ENCODE measurements at regions not wholly inside any gene's neighbourhood (a gene's known extent, or its start where the extent isn't known, plus 50 kb on each side); places are given as distances from the start of the nearest gene placed in this dataset.

DNA sequence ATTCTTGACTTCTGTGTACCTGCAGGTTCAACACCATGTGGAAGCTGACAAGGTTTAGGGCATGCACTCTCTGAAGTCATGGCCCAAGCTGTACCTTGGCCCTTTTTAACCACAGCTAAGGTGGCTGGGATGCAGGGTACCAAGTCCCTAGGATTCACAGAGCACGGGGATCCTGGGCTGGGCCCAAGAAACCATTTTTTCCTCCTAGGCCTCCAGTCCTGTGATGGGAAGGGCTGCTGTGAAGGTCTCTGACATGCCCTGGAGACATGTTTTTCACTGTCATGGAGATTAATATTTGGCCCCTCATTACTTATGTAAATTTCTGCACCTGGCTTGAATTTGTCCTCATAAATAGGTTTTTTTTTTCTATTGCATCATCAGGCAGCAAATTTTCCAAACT lies 937.5 kb upstream of the ROBO1 start:
- Histone ChIP-seq H3K4me3 (ENCODE audit: low read length) (no peak overlapping the region), H3K36me3 (ENCODE audit: control insufficient read depth, low read depth, low read length) (no peaks in the 10 kb centered on the region), H3K9ac (ENCODE audit: low read length) (no peak overlapping the region), H3K27me3 (ENCODE audit: control insufficient read depth, insufficient read depth, low read length) (no peaks in the 10 kb centered on the region), H3K27ac (ENCODE audit: low read length) (no peak overlapping the region), H3K4me1 (ENCODE audit: control insufficient read depth, low read depth, low read length) (no peaks in the 10 kb centered on the region), H3K9me3 (ENCODE audit: control insufficient read depth, low read depth, low read length) (peaks cover 24% of the 10 kb centered on the region)

DNA sequence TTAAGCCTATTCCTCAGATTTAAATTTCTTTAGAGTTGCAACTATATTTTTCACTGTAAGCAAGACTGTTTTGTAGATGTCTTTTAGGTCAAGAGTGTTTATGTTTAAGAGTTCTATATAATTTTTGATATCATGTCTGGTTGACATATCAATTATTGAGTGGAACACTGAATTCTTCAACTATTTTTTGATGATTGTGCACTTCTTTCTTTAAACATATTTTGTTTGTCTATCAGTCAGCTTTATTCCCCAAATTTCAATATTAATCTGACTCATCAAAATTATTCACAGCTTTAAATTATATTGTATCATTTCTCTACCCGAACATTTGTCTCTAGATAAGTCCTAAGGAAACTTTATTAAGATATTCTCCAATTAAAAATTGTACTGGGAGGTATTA lies 933.6 kb upstream of the ROBO1 start:
- H3K4me1 ChIP-seq (ENCODE audit: control insufficient read depth, low read depth, low read length), result no peaks in the 10 kb centered on the region
- H3K9ac ChIP-seq (ENCODE audit: low read length), result no peak overlapping the region
- no peak overlapping the region for H3K4me3 ChIP-seq (ENCODE audit: low read length)
- H3K36me3 ChIP-seq (ENCODE audit: control insufficient read depth, low read depth, low read length), result no peaks in the 10 kb centered on the region
- H3K27ac ChIP-seq (ENCODE audit: low read length), result no peak overlapping the region
- peaks cover 16% of the 10 kb centered on the region for H3K9me3 ChIP-seq (ENCODE audit: control insufficient read depth, low read depth, low read length)
- H3K27me3 ChIP-seq (ENCODE audit: control insufficient read depth, insufficient read depth, low read length), result no peaks in the 10 kb centered on the region

DNA sequence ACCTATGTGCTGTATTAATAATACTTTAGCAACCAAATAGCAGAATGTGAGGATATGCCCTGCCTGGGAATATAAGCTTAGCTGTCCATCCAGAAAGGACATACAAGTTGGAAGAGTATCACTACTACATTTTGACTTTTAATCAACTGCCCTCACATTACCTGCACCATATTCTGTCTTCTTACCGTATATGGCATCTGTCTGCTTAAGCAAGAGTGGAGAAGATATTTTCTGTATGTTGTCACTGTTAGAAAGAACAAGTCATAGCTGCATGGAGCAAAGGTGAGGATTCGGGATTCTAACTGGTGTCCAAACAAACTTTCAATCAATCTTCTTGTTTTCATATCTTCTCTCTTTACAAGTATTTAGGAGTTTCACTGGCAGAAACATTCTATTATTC lies 929.5 kb upstream of the ROBO1 start:
- Histone ChIP-seq H3K4me3 (ENCODE audit: low read length) (no peak overlapping the region), H3K9me3 (ENCODE audit: control insufficient read depth, low read depth, low read length) (no peaks in the 10 kb centered on the region), H3K27me3 (ENCODE audit: control insufficient read depth, insufficient read depth, low read length) (no peaks in the 10 kb centered on the region), H3K27ac (ENCODE audit: low read length) (no peak overlapping the region), H3K4me1 (ENCODE audit: control insufficient read depth, low read depth, low read length) (no peaks in the 10 kb centered on the region), H3K9ac (ENCODE audit: low read length) (no peak overlapping the region), H3K36me3 (ENCODE audit: control insufficient read depth, low read depth, low read length) (no peaks in the 10 kb centered on the region)

DNA sequence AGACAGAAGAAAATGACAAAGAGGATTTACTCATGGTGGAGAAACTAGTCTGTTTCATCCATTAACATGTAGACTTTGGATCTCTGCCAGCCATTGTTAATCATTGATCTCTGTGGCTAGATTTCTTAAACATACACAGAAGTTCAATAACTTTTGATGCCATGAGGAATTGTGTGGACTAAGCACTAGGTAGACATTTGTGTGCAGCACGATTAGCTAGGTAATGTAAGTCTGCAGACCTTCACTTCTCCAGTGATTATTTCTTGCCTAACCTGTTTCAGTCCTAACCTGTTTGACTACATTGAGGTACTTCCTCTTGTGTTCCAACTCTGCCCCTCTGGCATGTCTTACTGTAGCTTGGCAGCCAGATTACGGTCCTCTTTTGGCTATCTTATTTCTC lies 928.5 kb upstream of the ROBO1 start:
- Histone ChIP-seq H3K9me3 (ENCODE audit: control insufficient read depth, low read depth, low read length) (no peaks in the 10 kb centered on the region), H3K9ac (ENCODE audit: low read length) (no peak overlapping the region), H3K27ac (ENCODE audit: low read length) (no peak overlapping the region), H3K4me1 (ENCODE audit: control insufficient read depth, low read depth, low read length) (no peaks in the 10 kb centered on the region), H3K27me3 (ENCODE audit: control insufficient read depth, insufficient read depth, low read length) (no peaks in the 10 kb centered on the region), H3K36me3 (ENCODE audit: control insufficient read depth, low read depth, low read length) (no peaks in the 10 kb centered on the region), H3K4me3 (ENCODE audit: low read length) (no peak overlapping the region)

DNA sequence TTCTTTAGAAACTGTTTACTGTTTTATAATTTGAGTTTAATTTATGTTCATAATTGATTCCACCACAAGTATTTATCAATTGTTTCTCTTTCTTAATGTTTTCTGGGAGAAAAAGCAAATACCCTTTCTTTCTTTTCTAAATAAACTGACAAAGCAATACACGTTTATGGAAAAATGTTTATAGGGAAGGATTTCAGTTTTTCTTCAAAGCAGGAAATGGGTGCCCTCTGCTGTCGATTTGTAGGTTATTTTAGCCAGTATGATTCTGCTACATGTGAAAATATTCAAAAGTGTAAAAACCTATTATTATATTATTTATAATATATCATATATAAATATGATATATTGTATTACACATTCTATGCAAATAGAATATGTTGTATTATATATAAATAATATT lies 921.0 kb upstream of the ROBO1 start:
- Histone ChIP-seq H3K27me3 (ENCODE audit: control insufficient read depth, insufficient read depth, low read length) (no peaks in the 10 kb centered on the region), H3K4me3 (ENCODE audit: low read length) (no peak overlapping the region), H3K36me3 (ENCODE audit: control insufficient read depth, low read depth, low read length) (no peaks in the 10 kb centered on the region), H3K27ac (ENCODE audit: low read length) (no peak overlapping the region), H3K9me3 (ENCODE audit: control insufficient read depth, low read depth, low read length) (no peaks in the 10 kb centered on the region), H3K9ac (ENCODE audit: low read length) (no peak overlapping the region), H3K4me1 (ENCODE audit: control insufficient read depth, low read depth, low read length) (no peaks in the 10 kb centered on the region)

DNA sequence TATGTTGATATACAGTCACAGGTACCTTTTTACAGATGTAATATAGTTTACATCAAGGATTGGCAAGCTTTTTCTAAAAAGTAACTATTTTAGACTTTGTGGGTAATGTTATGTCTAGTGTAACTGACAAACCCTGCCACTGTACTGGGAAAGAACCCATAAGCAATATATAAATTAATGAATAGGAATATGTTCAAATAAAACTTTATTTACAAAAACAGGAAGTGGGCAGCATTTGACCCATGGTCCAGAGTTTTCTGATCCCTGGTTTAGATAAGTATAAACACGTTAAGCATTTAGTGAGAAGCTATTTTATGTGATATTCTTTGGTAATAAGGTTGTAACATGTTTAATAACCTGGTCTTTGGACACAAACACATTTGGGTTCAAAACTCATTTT lies 915.2 kb upstream of the ROBO1 start:
- Histone ChIP-seq H3K9me3 (ENCODE audit: control insufficient read depth, low read depth, low read length) (no peaks in the 10 kb centered on the region), H3K36me3 (ENCODE audit: control insufficient read depth, low read depth, low read length) (no peaks in the 10 kb centered on the region), H3K4me3 (ENCODE audit: low read length) (no peak overlapping the region), H3K27me3 (ENCODE audit: control insufficient read depth, insufficient read depth, low read length) (no peaks in the 10 kb centered on the region), H3K9ac (ENCODE audit: low read length) (no peak overlapping the region), H3K4me1 (ENCODE audit: control insufficient read depth, low read depth, low read length) (no peaks in the 10 kb centered on the region), H3K27ac (ENCODE audit: low read length) (no peak overlapping the region)

DNA sequence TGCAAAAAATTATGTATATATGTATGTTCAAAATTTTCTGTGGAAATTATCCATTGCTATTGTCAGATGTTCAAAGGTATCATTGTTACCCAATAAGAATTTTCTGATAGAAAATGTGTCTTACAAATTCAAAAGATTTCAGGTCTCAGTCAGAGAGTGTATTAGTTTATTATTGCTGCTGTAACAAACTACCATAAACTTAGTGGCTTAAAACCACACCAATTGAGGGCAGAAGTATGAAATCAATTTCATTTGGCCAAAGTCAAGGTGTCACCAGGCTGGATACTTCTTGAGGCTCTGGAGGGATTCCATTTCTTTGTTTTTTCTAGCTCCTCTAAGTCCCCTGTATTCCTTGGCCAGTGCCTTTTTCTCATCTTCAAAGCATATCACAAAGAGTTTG lies 914.4 kb upstream of the ROBO1 start:
- H3K9me3 ChIP-seq (ENCODE audit: control insufficient read depth, low read depth, low read length), result no peaks in the 10 kb centered on the region
- H3K4me3 ChIP-seq (ENCODE audit: low read length), result no peak overlapping the region
- no peaks in the 10 kb centered on the region for H3K36me3 ChIP-seq (ENCODE audit: control insufficient read depth, low read depth, low read length)
- H3K4me1 ChIP-seq (ENCODE audit: control insufficient read depth, low read depth, low read length), result no peaks in the 10 kb centered on the region
- no peak overlapping the region for H3K9ac ChIP-seq (ENCODE audit: low read length)
- H3K27me3 ChIP-seq (ENCODE audit: control insufficient read depth, insufficient read depth, low read length), result no peaks in the 10 kb centered on the region
- H3K27ac ChIP-seq (ENCODE audit: low read length), result no peak overlapping the region

DNA sequence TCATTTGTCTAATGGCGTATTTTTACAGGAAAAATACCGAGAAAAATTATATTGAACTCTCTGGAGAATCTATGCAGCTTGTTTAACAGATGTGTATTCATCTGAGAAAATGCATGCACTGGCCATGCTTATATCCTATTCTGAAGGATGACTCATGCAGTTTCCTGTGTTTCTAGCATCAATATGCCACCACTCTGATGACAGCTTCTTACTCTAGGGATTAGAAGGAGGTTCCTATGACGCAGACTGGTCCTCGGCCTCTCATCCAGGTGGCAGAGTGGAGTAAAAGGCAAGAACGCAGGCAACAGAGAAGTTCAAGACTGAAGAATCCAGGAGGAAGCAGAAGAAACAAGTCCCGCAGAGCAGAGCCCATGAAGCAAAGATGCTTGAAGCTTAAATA lies 910.0 kb upstream of the ROBO1 start:
- no peaks in the 10 kb centered on the region for H3K9me3 ChIP-seq (ENCODE audit: control insufficient read depth, low read depth, low read length)
- no peaks in the 10 kb centered on the region for H3K27me3 ChIP-seq (ENCODE audit: control insufficient read depth, insufficient read depth, low read length)
- no peak overlapping the region for H3K9ac ChIP-seq (ENCODE audit: low read length)
- H3K36me3 ChIP-seq (ENCODE audit: control insufficient read depth, low read depth, low read length), result no peaks in the 10 kb centered on the region
- no peaks in the 10 kb centered on the region for H3K4me1 ChIP-seq (ENCODE audit: control insufficient read depth, low read depth, low read length)
- no peak overlapping the region for H3K27ac ChIP-seq (ENCODE audit: low read length)
- no peak overlapping the region for H3K4me3 ChIP-seq (ENCODE audit: low read length)

DNA sequence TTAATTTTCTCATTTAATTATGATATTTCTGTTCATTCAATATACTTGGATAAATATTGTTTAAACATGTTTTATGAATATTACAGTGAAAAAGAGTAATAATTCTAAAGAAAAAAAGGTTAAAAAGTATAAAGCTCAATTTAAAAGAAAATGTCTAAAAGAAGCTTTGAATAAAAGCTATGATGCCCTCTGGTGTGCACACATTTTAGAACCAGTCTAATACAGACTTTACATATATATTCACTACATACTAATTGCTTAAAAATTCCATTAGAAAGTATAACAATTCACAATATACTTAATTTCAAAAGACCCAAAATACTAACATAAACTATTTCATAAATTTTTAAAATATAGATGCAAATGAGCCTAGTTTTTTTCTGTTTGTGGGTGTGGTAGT lies 909.1 kb upstream of the ROBO1 start:
- no peaks in the 10 kb centered on the region for H3K9me3 ChIP-seq (ENCODE audit: control insufficient read depth, low read depth, low read length)
- no peak overlapping the region for H3K4me3 ChIP-seq (ENCODE audit: low read length)
- H3K36me3 ChIP-seq (ENCODE audit: control insufficient read depth, low read depth, low read length), result no peaks in the 10 kb centered on the region
- no peak overlapping the region for H3K27ac ChIP-seq (ENCODE audit: low read length)
- H3K4me1 ChIP-seq (ENCODE audit: control insufficient read depth, low read depth, low read length), result no peaks in the 10 kb centered on the region
- H3K27me3 ChIP-seq (ENCODE audit: control insufficient read depth, insufficient read depth, low read length), result no peaks in the 10 kb centered on the region
- no peak overlapping the region for H3K9ac ChIP-seq (ENCODE audit: low read length)

DNA sequence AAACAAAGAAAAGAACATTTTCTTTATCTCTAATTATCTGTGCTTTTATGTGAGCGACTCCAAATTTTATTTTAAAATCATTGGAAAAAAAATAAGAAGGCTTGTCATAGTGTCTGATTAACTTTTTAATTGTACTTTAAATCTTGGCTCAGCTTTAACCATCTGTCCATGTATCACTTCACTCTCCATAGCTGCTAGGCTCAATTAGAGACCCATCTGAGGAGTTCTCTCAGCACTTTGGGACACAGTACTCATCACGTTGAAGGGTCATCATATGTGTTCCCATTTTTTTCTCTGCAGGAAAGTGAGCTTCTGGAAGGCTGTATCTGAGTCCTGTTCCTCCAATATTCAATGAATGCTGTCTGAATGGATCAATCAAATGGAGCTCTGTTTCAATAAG lies 908.5 kb upstream of the ROBO1 start:
- Histone ChIP-seq H3K27ac (ENCODE audit: low read length) (no peak overlapping the region), H3K4me3 (ENCODE audit: low read length) (no peak overlapping the region), H3K36me3 (ENCODE audit: control insufficient read depth, low read depth, low read length) (no peaks in the 10 kb centered on the region), H3K9me3 (ENCODE audit: control insufficient read depth, low read depth, low read length) (no peaks in the 10 kb centered on the region), H3K4me1 (ENCODE audit: control insufficient read depth, low read depth, low read length) (no peaks in the 10 kb centered on the region), H3K27me3 (ENCODE audit: control insufficient read depth, insufficient read depth, low read length) (no peaks in the 10 kb centered on the region), H3K9ac (ENCODE audit: low read length) (no peak overlapping the region)

DNA sequence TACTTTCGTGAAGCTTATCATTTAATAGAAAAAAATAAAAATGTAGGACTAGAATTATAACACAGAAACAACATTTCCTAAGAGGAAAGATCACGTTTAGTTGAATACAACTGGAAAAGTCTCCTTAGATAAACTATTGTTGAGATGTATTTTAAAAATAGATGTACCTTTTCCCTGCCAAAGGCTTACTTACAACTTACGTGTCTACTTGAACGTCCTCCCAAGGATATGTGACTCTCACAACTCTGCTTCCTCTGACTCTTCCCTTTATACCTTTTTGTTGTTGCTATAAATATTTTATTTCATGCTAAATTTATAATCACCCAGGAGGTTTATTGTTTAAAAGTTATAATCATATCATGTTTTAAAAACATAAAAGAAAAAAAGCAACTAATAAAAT lies 908.0 kb upstream of the ROBO1 start:
- Histone ChIP-seq H3K27ac (ENCODE audit: low read length) (no peak overlapping the region), H3K4me3 (ENCODE audit: low read length) (no peak overlapping the region), H3K36me3 (ENCODE audit: control insufficient read depth, low read depth, low read length) (no peaks in the 10 kb centered on the region), H3K9ac (ENCODE audit: low read length) (no peak overlapping the region), H3K9me3 (ENCODE audit: control insufficient read depth, low read depth, low read length) (no peaks in the 10 kb centered on the region), H3K4me1 (ENCODE audit: control insufficient read depth, low read depth, low read length) (no peaks in the 10 kb centered on the region), H3K27me3 (ENCODE audit: control insufficient read depth, insufficient read depth, low read length) (no peaks in the 10 kb centered on the region)

DNA sequence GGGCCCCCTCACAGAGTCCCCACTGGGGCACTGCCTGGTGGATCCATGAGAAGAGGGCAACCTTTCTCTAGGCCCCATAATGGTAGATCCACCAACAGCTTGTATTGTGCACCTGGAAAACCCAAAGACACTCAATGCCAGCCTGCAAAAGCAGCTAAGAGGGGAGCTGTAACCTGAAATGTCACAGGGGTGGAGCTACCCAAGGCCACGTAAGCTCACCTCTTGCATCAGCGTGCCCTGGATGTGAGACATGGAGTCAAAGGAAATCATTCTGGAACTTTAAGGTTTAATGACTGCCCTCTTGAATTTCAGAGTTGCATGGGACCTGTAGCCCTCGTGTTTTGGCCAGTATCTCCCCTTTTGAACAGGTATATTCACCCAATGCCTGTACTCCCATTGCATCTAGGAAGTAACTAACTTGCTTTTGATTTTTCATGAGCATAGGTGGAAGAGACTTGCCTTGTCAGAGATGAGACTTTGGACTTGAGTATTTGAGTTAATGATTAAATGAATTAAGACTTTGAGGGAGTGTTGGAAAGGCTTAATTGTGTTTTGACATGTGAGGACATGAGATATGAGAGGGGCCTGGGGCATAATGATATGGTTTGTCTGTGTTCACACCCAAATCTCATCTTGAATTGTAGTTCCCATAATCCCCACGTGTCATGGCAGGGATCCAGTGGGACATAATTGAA lies 900.9 kb upstream of the ROBO1 start:
- Histone ChIP-seq H3K36me3 (ENCODE audit: control insufficient read depth, low read depth, low read length) (no peaks in the 10 kb centered on the region), H3K27me3 (ENCODE audit: control insufficient read depth, insufficient read depth, low read length) (no peaks in the 10 kb centered on the region), H3K4me1 (ENCODE audit: control insufficient read depth, low read depth, low read length) (no peaks in the 10 kb centered on the region), H3K27ac (ENCODE audit: low read length) (no peak overlapping the region), H3K9me3 (ENCODE audit: control insufficient read depth, low read depth, low read length) (peaks cover 6% of the 10 kb centered on the region), H3K9ac (ENCODE audit: low read length) (no peak overlapping the region), H3K4me3 (ENCODE audit: low read length) (no peak overlapping the region)

All from iPS-18a (cell line).